ENCODE measurements at regions not wholly inside any gene's neighbourhood (a gene's known extent, or its start where the extent isn't known, plus 50 kb on each side); places are given as distances from the start of the nearest gene placed in this dataset.

DNA sequence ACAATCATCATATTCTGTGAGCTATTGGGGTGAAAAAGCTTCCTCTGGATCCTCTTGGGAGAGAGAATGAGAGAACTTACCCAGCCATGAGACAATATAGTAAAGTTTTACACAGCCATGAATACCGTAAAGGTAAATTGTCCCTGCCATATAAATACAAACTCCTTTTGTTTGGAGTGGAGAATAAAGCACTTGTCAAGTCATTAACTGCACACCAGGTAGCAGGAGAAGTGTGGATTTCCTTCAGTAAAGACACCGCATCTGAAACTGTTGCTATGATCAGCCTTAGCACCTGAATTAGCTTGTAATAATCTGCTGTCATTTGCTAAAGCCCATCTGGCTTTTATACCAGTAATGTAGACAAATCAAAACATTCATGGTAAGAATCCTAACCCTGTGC is 336.6 kb upstream of the SLCO3A1 start:
- no peak for FAIRE-seq
- no peak for DNase-seq (ENCODE audit: low read depth, low spot score)
- no peak overlapping the region for H3K27ac ChIP-seq (ENCODE audit: control insufficient read depth, insufficient read depth, low read length)
- H3K9ac ChIP-seq (ENCODE audit: control insufficient read depth, extremely low read depth, insufficient read depth, low read length), result no peak overlapping the region
- no peaks in the 10 kb centered on the region for H4K20me1 ChIP-seq (ENCODE audit: control insufficient read depth, extremely low read depth, insufficient read depth, low read length)
- H3K27me3 ChIP-seq (ENCODE audit: control insufficient read depth, extremely low read depth, insufficient read depth, low read length), result no peaks in the 10 kb centered on the region
- dilution Hi-C loops (cut with MboI; ENCODE audit: extremely low pct_ligation_motif_present, low sequenced_read_pairs), result loop anchor here (25.0 kb wide), 1 partner anchor 230 kb away; no protein-coding TSS in a partner anchor
- H3K36me3 ChIP-seq (ENCODE audit: control insufficient read depth in 2 of 2, extremely low read depth in 1 of 2, insufficient read depth in 2 of 2, low read length in 2 of 2), result no peaks in the 10 kb centered on the region
- H3K79me2 ChIP-seq (ENCODE audit: control insufficient read depth, insufficient read depth, low read length), result no peaks in the 10 kb centered on the region
- TF ChIP-seq, protein P1, sequence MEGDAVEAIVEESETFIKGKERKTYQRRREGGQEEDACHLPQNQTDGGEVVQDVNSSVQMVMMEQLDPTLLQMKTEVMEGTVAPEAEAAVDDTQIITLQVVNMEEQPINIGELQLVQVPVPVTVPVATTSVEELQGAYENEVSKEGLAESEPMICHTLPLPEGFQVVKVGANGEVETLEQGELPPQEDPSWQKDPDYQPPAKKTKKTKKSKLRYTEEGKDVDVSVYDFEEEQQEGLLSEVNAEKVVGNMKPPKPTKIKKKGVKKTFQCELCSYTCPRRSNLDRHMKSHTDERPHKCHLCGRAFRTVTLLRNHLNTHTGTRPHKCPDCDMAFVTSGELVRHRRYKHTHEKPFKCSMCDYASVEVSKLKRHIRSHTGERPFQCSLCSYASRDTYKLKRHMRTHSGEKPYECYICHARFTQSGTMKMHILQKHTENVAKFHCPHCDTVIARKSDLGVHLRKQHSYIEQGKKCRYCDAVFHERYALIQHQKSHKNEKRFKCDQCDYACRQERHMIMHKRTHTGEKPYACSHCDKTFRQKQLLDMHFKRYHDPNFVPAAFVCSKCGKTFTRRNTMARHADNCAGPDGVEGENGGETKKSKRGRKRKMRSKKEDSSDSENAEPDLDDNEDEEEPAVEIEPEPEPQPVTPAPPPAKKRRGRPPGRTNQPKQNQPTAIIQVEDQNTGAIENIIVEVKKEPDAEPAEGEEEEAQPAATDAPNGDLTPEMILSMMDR (optimal IDR thresholded peaks at IDR 0.05 in 1 of 3, IDR thresholded peaks at IDR 0.05 in 1 of 3, conservative IDR thresholded peaks at IDR 0.05 in 1 of 3; ENCODE audit: extremely low read depth in 1 of 3, insufficient read depth in 2 of 3, low read length in 3 of 3), result no peak
- no peak for TF ChIP-seq EZH2 (IDR thresholded peaks at IDR 0.05; ENCODE audit: low read length)
- H2AFZ ChIP-seq (ENCODE audit: control insufficient read depth, low read length), result no peak overlapping the region
- H3K4me3 ChIP-seq (ENCODE audit: control insufficient read depth in 2 of 3, extremely low read depth in 1 of 3, insufficient read depth in 2 of 3, low read depth in 1 of 3, low read length in 3 of 3), result no peak overlapping the region
- no peaks in the 10 kb centered on the region for H3K9me1 ChIP-seq (ENCODE audit: control insufficient read depth, extremely low read depth, insufficient read depth, low read length)
- H3K9me3 ChIP-seq (ENCODE audit: control insufficient read depth, low read depth, low read length), result no peaks in the 10 kb centered on the region
- H3K4me1 ChIP-seq (ENCODE audit: control insufficient read depth, extremely low read depth, insufficient read depth, low read length), result peaks cover 11% of the 10 kb centered on the region
- H3K4me2 ChIP-seq (ENCODE audit: control insufficient read depth, extremely low read depth, insufficient read depth, low read depth, low read length), result no peak overlapping the region

DNA sequence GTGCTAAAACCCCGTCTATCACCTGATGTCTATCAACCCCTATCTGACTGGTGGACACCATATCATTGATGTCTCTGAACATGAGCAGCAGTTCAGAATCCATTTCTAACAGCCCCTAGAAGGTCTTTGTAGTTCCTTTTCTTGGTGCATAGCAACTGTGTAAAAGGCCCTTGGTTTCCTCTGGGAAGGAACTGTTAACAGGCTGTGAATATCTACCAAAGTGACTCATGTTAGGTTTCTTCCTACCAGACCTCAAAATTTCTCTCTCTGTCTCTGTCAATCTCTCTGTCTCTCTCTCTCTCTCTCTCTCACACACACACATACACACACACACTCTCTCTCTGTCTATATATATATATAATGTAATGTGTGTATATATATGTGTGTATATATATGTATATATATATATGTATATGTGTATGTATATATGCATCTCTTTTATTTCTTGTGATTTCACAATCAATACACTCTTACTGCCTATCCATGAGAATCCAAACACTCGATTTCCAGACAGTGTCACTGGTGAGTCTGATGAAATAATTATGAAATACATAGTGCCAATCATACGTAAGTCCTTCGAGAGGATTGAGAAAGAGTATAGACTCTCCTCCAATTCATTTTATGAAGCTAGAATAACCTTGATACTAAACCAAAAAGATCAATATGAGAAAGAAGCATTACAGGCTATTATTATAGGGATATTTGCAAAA is 335.9 kb upstream of the SLCO3A1 start:
- Histone ChIP-seq H2AFZ (ENCODE audit: control insufficient read depth, low read length) (no peak overlapping the region), H3K9ac (ENCODE audit: control insufficient read depth, extremely low read depth, insufficient read depth, low read length) (no peak overlapping the region), H4K20me1 (ENCODE audit: control insufficient read depth, extremely low read depth, insufficient read depth, low read length) (no peaks in the 10 kb centered on the region), H3K4me2 (ENCODE audit: control insufficient read depth, extremely low read depth, insufficient read depth, low read depth, low read length) (no peak overlapping the region), H3K27ac (ENCODE audit: control insufficient read depth, insufficient read depth, low read length) (no peak overlapping the region), H3K4me1 (ENCODE audit: control insufficient read depth, extremely low read depth, insufficient read depth, low read length) (peaks cover 14% of the 10 kb centered on the region), H3K79me2 (ENCODE audit: control insufficient read depth, insufficient read depth, low read length) (no peaks in the 10 kb centered on the region), H3K9me1 (ENCODE audit: control insufficient read depth, extremely low read depth, insufficient read depth, low read length) (no peaks in the 10 kb centered on the region), H3K9me3 (ENCODE audit: control insufficient read depth, low read depth, low read length) (no peaks in the 10 kb centered on the region), H3K36me3 (ENCODE audit: control insufficient read depth in 2 of 2, extremely low read depth in 1 of 2, insufficient read depth in 2 of 2, low read length in 2 of 2) (no peaks in the 10 kb centered on the region), H3K4me3 (ENCODE audit: control insufficient read depth in 2 of 3, extremely low read depth in 1 of 3, insufficient read depth in 2 of 3, low read depth in 1 of 3, low read length in 3 of 3) (no peak overlapping the region), H3K27me3 (ENCODE audit: control insufficient read depth, extremely low read depth, insufficient read depth, low read length) (no peaks in the 10 kb centered on the region)
- FAIRE-seq (no peak), DNase-seq (ENCODE audit: low read depth, low spot score) (no peak)
- dilution Hi-C loops (cut with MboI; ENCODE audit: extremely low pct_ligation_motif_present, low sequenced_read_pairs), result loop anchor here (25.0 kb wide), 1 partner anchor 230 kb away; no protein-coding TSS in a partner anchor
- TF ChIP-seq, protein P1 (optimal IDR thresholded peaks at IDR 0.05 in 1 of 3, IDR thresholded peaks at IDR 0.05 in 1 of 3, conservative IDR thresholded peaks at IDR 0.05 in 1 of 3; ENCODE audit: extremely low read depth in 1 of 3, insufficient read depth in 2 of 3, low read length in 3 of 3), result no peak
- TF ChIP-seq EZH2 (IDR thresholded peaks at IDR 0.05; ENCODE audit: low read length), result no peak

All from keratinocyte (primary cell).